G401 (cell line): ENCODE measurements at regions not wholly inside any gene's neighbourhood (a gene's known extent, or its start where the extent isn't known, plus 50 kb on each side); places are given as distances from the start of the nearest gene placed in this dataset.

ENCODE experiments used
- DNase-seq: peaks from one replicate; pipeline ENCODE4 v3.0.0-alpha.2; 2015; ENCODE audit warnings: low spot score
- in situ Hi-C: cut with HindIII; loops from 2 replicates; pipeline ENCODE4 v1.10.0; 2016; ENCODE audit warnings: low sequenced_read_pairs, mixed read lengths

GRCh38 chr16:35733278-35733965 lies 2274.0 kb downstream of the TP53TG3F start:
- in situ Hi-C loops = no loop called here

DNA sequence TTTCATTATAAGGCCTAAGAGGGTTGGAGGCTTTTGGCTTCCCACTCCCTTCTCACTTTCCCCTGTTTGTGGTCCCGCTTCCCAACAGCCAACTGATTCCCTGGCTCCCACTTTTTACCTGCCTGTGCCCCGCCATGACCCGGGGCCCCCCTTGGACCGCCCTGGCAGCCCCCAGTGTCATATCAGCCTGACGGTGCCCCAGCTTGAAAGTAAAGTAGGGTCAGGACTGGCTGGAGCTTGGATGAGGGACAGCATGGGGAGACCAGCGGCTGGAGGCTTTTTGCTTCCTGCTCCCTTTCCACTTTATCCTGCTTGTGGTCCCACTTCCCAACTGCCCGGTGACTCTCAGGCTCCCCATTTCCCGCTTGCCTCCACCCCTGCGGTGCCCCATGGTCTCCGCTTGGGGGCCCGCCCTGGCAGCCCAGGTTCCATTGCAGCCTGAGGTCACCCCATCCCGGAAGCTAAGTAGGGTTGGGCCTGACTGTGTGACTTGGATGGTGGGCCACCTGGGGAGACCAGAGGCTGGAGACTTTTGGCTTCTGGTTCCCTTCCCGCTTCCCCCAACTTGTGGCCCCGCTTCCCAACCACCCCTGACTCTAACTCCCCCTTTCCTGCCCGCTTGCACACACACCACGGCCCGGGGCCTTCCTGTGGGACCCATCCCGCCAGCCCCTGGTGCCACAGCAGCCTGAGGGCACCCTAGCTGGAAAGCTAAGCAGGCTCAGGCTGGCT lies 2274.7 kb downstream of the TP53TG3F start:
- in situ Hi-C loops = no loop called here
- DNase-seq = no peak

More at GRCh38 chr16:35733278-35733965, 2274.0 kb downstream of the TP53TG3F start:
- DNase-seq = no peak

- no peak for DNase-seq
- in situ Hi-C loops = no loop called here
Observed at GRCh38 chr16:35734728-35735402, 2275.5 kb downstream of the TP53TG3F start.

GRCh38 chr16:35735403-35736251 lies 2276.2 kb downstream of the TP53TG3F start:
- in situ Hi-C loops = no loop called here
- DNase-seq = no peak

DNA sequence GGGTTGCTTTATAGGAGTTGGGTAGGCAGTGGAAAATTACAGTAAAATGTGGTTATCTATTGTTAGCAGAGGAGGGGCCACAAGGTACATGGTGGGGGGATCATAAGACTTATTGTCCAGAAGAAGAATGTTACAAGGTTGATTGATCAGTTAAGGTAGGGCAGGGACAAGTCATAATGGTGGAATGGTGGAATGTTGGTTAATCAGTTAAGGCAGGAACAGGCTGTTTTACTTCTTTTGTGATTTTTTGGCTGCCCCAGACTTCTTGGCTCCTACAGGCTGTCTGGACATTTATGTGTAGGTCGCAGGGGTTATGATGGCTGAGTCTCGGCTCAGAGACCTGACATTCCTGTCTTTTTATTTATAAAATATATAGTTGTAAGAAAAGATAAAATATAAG lies 2277.1 kb downstream of the TP53TG3F start:
- no peak for DNase-seq
- in situ Hi-C loops = no loop called here

- in situ Hi-C loops = no loop called here
- no peak for DNase-seq
Observed at GRCh38 chr16:35737076-35737475, 2277.7 kb downstream of the TP53TG3F start.

DNA sequence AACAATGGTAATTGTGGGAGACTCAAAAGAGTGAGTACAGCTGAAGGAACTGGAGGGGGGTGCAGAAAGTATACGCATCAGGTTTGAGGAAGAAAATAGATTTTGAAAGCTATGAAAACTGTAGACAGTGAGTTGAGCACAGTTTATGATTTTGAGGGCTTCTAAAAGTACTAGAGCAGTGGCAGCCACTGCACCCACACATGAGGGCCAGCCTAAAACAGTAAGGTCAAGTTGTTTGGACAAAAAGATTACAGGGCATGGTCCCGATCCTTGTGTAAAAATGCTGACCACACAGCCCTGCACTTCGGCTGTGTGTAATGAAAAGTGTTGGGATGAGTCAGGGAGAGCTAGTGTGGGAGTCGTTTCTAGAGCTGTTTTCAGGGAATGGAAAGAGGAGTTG lies 2282.1 kb downstream of the TP53TG3F start:
- in situ Hi-C loops = no loop called here
- no peak for DNase-seq

GRCh38 chr16:35743101-35743692 lies 2283.8 kb downstream of the TP53TG3F start:
- no peak for DNase-seq
- in situ Hi-C loops = no loop called here

- in situ Hi-C loops = no loop called here
- DNase-seq = no peak
Observed at GRCh38 chr16:35744084-35744483, 2284.7 kb downstream of the TP53TG3F start.

DNA sequence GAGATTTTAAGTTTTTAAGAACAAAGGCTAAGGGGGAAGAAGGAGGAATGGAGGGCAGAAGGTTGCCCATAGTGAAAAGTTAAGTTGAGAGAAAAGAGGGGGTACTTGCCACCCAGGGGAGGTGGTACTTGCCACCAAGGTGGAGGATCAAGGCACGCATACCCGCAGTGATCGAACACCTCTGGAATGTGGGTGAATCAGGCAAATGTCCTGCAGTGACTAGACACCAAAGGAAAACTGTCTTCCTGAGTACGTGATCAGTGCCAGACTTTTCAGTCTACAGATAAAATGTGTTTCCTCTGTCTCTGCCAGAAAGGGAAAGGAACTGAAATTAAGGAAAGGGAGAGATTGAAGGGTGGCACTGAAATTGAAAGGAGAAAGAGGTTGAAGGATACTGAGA lies 2285.3 kb downstream of the TP53TG3F start:
- no peak for DNase-seq
- in situ Hi-C loops = no loop called here

DNA sequence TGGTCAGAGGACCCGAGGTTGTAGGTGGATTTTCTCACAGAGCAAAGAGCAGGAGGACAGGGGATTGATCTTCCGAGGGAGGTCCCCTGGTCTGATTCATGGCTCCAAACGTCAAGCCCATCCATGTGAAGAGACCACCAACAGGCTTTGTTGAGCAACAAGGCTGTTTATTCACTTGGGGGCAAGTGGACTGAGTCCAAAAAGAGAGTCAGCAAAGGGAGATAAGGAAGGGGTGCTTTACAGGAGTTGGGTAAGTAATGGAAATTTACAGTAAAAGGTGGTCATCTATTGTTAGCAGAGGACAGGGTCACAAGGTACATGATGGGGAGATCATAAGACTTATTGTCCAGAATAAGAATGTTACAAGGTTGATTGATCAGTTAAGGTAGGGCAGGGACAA lies 2285.8 kb downstream of the TP53TG3F start:
- DNase-seq = no peak
- in situ Hi-C loops = no loop called here

DNA sequence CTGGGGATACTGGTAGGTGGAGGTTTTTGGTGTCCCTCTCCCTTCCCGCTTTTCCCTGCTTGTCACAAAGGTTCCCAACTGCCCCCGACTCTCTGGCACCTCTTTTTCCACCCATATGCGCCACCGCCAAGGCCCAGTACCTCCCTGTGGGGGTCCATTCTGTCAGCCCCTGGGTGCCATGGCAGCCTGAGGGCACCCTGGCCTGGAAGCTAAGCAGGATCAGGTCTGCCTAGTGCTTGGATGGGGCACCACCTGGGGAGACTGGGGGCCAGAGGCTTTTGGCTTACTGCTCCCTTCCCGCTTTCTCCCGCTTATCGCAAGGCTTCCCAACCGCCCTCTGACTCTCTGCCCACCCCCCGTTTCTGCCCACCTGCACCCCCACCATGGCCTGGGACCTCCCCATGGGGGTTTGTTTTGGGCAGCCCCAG lies 2286.4 kb downstream of the TP53TG3F start:
- no peak for DNase-seq
- in situ Hi-C loops = no loop called here

DNA sequence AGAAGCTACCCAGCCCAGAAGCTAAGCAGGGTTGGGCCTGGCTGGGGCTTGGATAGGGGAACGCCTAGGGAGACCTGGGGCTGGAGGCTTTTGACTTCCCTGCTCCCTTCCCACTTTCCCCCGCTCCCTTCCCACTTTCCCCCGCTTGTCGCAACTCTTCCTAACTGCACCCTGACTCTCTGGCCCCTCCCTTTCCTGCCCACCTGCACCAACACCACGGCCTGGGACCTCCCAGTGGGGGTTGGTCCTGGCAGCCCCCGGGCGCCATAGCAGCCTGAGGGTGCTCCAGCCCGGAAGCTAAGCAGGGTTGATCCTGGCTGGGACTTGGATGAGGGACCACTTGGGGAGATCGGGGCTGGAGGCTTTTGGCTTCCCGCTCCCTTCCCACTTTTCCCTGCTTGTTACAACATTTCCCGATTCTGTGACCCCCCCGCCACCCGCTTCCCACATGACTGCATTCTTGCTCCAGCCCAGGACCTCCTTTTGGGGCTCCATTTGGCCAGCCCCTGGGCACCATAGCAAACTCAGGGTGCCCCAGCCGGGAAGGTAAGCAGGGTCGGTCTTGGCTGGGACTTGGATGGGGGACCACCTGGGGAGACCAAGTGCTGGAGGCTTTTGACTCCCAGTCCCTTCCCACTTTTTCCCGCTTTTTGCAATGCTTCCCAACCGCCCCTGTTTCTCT lies 2287.0 kb downstream of the TP53TG3F start:
- no peak for DNase-seq
- in situ Hi-C loops = no loop called here

- no peak for DNase-seq
- in situ Hi-C loops = no loop called here
Observed at GRCh38 chr16:35746963-35747657, 2287.7 kb downstream of the TP53TG3F start.

GRCh38 chr16:35747658-35748455 lies 2288.4 kb downstream of the TP53TG3F start:
- in situ Hi-C loops = no loop called here
- no peak for DNase-seq

DNA sequence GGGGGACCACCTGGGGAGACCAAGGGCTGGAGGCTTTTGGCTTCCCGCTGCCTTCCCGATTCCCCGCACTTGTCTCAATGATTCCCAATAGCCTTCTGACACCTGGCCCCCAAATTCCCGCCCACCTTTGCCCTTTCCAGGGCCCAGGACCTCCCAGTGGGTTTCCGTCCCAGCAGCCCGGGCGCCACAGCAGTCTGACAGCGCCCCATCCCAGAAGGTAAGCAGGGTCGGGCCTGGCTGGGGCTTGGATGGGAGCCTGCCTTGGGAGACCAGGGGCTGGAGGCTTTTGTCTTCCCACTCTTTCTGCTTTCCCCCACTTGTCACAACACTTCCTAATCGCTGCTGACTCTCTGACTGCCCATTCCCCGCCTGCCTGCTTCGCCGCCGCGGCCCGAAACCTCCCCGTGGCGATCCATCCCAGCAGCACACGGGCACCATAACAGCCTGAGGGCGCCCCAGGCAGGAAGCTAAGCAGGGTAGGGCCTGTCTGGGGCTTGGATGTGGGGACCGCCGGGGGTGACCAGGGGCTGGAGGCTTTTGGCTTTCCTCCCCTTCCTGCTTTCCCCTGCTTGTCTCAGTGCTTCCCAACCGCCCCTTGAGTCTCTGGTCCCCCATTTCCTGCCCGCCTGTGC lies 2289.3 kb downstream of the TP53TG3F start:
- in situ Hi-C loops = no loop called here
- no peak for DNase-seq
